ENCODE measurements at regions not wholly inside any gene's neighbourhood (a gene's known extent, or its start where the extent isn't known, plus 50 kb on each side); places are given as distances from the start of the nearest gene placed in this dataset.

DNA sequence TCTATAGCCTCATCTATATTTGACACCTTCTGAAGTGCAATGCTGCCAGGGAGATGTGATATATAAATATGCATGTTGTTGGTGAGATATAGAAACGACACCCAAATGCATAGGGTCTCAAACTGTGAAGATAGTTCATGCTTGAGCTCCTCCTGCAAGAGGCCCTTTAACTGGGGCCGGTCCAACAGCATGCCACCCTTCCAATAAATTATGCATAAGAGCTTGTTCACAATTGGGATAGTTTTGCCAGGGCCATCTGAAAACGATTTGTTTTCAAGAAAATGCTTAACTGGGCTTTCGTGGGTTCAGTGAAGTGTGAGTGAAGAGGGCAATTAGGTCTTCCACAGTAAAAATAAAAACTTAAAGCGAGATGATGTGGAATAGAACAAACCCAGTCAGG is 424.2 kb upstream of the WWC1 start:
- DNase-seq (ENCODE audit: low read depth, low spot score) = no peak
- H3K4me3 ChIP-seq = no peak overlapping the region
- H3K9ac ChIP-seq (ENCODE audit: insufficient read length) = no peak overlapping the region
- H3K27ac ChIP-seq = no peak overlapping the region
- H3K36me3 ChIP-seq (ENCODE audit: insufficient read depth, low read length) = no peaks in the 10 kb centered on the region
- TF ChIP-seq POLR2AphosphoS5 (IDR thresholded peaks at IDR 0.05; ENCODE audit: borderline replicate concordance, low read depth, low read length) (no peak), EZH2 (IDR thresholded peaks at IDR 0.05) (no peak), FOXP2 (optimal IDR thresholded peaks at IDR 0.05; ENCODE audit: control extremely low read depth, extremely low read length, insufficient read depth) (no peak)
- H3K9me3 ChIP-seq (ENCODE audit: low read depth, low read length) = no peaks in the 10 kb centered on the region

DNA sequence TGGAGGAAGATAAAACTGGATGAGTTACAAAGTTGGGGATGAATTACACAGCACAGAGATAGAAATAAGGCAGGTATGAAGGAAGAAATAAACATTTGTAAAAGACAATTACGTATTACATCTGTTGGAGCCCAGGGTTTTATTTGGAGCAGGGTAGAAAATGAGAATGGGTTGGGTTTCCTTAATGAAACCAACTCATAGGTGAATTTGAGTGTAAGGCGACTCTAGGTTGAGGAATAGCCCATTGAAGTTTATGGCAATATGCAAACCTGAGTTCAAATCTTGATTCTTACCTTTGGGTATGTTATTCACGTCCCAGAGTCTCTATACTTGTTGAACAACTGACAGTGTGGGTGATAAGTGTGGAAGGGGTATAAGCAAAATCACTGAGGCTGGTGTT is 422.3 kb upstream of the WWC1 start:
- H3K4me3 ChIP-seq = no peak overlapping the region
- H3K36me3 ChIP-seq (ENCODE audit: insufficient read depth, low read length) = no peaks in the 10 kb centered on the region
- TF ChIP-seq FOXP2 (optimal IDR thresholded peaks at IDR 0.05; ENCODE audit: control extremely low read depth, extremely low read length, insufficient read depth) = no peak
- TF ChIP-seq POLR2AphosphoS5 (IDR thresholded peaks at IDR 0.05; ENCODE audit: borderline replicate concordance, low read depth, low read length) = no peak
- no peak for TF ChIP-seq EZH2 (IDR thresholded peaks at IDR 0.05)
- no peak overlapping the region for H3K9ac ChIP-seq (ENCODE audit: insufficient read length)
- no peak overlapping the region for H3K27ac ChIP-seq
- no peaks in the 10 kb centered on the region for H3K9me3 ChIP-seq (ENCODE audit: low read depth, low read length)
- no peak for DNase-seq (ENCODE audit: low read depth, low spot score)

DNA sequence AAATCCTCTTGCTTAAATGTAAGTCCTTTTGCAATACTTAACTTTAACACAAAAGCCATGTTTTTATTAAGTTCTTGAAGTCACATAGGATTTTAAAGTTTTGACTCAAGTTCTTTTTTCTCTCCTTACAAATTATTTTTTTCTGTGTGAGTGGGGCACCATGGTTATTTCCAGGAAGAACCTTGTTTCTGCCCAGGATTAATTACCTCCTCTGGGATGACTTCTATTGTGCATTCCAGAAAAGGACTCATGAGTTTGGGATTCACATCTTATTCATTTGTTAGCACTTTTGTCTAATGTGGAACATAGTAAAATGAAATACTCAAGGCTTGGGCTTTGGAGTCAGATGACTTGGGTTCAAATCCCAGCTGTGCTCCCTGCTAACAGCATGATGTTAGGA is 421.4 kb upstream of the WWC1 start:
- Histone ChIP-seq H3K9ac (ENCODE audit: insufficient read length) (no peak overlapping the region), H3K36me3 (ENCODE audit: insufficient read depth, low read length) (no peaks in the 10 kb centered on the region), H3K9me3 (ENCODE audit: low read depth, low read length) (no peaks in the 10 kb centered on the region), H3K27ac (no peak overlapping the region), H3K4me3 (no peak overlapping the region)
- DNase-seq (ENCODE audit: low read depth, low spot score) = no peak
- TF ChIP-seq FOXP2 (optimal IDR thresholded peaks at IDR 0.05; ENCODE audit: control extremely low read depth, extremely low read length, insufficient read depth) = no peak
- TF ChIP-seq POLR2AphosphoS5 (IDR thresholded peaks at IDR 0.05; ENCODE audit: borderline replicate concordance, low read depth, low read length) = no peak
- no peak for TF ChIP-seq EZH2 (IDR thresholded peaks at IDR 0.05)

DNA sequence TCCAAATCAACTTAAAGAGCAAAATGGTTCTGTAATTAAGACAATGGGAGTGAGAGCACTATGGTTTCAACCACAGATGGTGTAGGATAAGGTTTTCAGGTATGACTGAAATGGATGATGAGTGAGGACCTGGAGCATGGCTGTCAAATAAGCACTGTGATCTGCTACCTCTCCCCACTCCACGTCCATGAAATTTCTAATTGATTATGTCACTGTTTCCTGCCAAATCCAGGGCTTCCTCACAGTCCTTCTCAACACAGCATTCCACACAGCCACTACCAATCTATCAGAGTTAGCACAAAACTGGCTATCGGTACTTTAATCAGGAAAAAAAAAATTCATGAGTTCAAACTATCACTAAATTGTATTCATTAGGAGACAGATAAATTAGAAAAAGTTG is 420.4 kb upstream of the WWC1 start:
- no peak overlapping the region for H3K27ac ChIP-seq
- TF ChIP-seq FOXP2 (optimal IDR thresholded peaks at IDR 0.05; ENCODE audit: control extremely low read depth, extremely low read length, insufficient read depth) (no peak), POLR2AphosphoS5 (IDR thresholded peaks at IDR 0.05; ENCODE audit: borderline replicate concordance, low read depth, low read length) (no peak), EZH2 (IDR thresholded peaks at IDR 0.05) (no peak)

DNA sequence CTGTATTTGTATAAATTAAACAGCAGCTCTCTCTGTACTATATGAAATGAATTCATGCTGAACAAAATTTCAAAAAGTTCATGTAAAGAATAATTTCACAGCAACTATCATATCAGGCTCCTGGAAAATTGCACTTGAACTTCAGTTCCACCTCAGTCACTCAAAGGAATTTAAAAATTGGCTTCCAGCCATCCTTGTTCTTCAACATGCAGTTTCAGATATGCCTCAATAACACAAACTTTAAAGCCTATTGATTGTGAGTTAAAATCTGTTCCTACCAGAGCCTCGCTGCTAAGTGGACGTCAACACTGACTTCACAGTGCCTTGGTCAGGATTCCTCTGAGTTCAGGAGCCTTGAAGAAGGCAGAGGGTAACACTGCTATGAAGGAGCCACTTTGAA is 418.7 kb upstream of the WWC1 start:
- Histone ChIP-seq H3K4me3 (no peak overlapping the region), H3K9ac (ENCODE audit: insufficient read length) (no peak overlapping the region), H3K27ac (no peak overlapping the region), H3K9me3 (ENCODE audit: low read depth, low read length) (no peaks in the 10 kb centered on the region), H3K36me3 (ENCODE audit: insufficient read depth, low read length) (no peaks in the 10 kb centered on the region)
- TF ChIP-seq FOXP2 (optimal IDR thresholded peaks at IDR 0.05; ENCODE audit: control extremely low read depth, extremely low read length, insufficient read depth) (no peak), EZH2 (IDR thresholded peaks at IDR 0.05) (no peak), POLR2AphosphoS5 (IDR thresholded peaks at IDR 0.05; ENCODE audit: borderline replicate concordance, low read depth, low read length) (no peak)
- DNase-seq (ENCODE audit: low read depth, low spot score) = no peak

More for the DNA sequence above, 420.4 kb upstream of the WWC1 start:
- Histone ChIP-seq H3K9me3 (ENCODE audit: low read depth, low read length) (no peaks in the 10 kb centered on the region), H3K9ac (ENCODE audit: insufficient read length) (no peak overlapping the region), H3K36me3 (ENCODE audit: insufficient read depth, low read length) (no peaks in the 10 kb centered on the region), H3K4me3 (no peak overlapping the region)
- no peak for DNase-seq (ENCODE audit: low read depth, low spot score)

- TF ChIP-seq POLR2AphosphoS5 (IDR thresholded peaks at IDR 0.05; ENCODE audit: borderline replicate concordance, low read depth, low read length) (no peak), FOXP2 (optimal IDR thresholded peaks at IDR 0.05; ENCODE audit: control extremely low read depth, extremely low read length, insufficient read depth) (no peak), EZH2 (IDR thresholded peaks at IDR 0.05) (no peak)
- no peak overlapping the region for H3K4me3 ChIP-seq
- DNase-seq (ENCODE audit: low read depth, low spot score) = no peak
Measured at GRCh38 chr5:167877114-167877722, 414.2 kb upstream of the WWC1 start.

DNA sequence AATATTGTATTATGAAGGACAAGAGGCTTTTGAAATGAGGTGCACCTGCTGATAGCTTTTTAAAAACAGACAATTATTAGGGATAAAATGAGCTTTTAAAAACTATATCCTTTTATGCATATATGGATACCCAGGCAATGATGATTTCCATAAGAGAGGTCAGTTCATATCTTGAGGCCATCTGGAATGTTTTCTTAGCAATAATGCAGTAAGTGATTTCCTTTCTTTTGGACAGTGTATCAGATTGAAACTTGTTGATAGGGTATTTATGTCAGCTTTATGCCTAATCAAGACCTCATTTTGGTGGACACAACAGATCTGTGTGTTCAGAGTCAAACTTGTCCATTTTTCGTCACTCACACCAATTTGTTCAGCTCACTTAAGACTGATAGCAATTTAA is 413.5 kb upstream of the WWC1 start:
- Histone ChIP-seq H3K9me3 (ENCODE audit: low read depth, low read length) (no peaks in the 10 kb centered on the region), H3K4me3 (no peak overlapping the region), H3K36me3 (ENCODE audit: insufficient read depth, low read length) (peaks cover 14% of the 10 kb centered on the region), H3K27ac (no peak overlapping the region), H3K9ac (ENCODE audit: insufficient read length) (no peak overlapping the region)
- no peak for TF ChIP-seq POLR2AphosphoS5 (IDR thresholded peaks at IDR 0.05; ENCODE audit: borderline replicate concordance, low read depth, low read length)
- no peak for TF ChIP-seq FOXP2 (optimal IDR thresholded peaks at IDR 0.05; ENCODE audit: control extremely low read depth, extremely low read length, insufficient read depth)
- no peak for TF ChIP-seq EZH2 (IDR thresholded peaks at IDR 0.05)
- no peak for DNase-seq (ENCODE audit: low read depth, low spot score)

More at GRCh38 chr5:167877114-167877722, 414.2 kb upstream of the WWC1 start:
- H3K9ac ChIP-seq (ENCODE audit: insufficient read length) = no peak overlapping the region
- H3K36me3 ChIP-seq (ENCODE audit: insufficient read depth, low read length) = peaks cover 8% of the 10 kb centered on the region
- H3K9me3 ChIP-seq (ENCODE audit: low read depth, low read length) = no peaks in the 10 kb centered on the region
- no peak overlapping the region for H3K27ac ChIP-seq

- Histone ChIP-seq H3K27ac (no peak overlapping the region), H3K9ac (ENCODE audit: insufficient read length) (no peak overlapping the region), H3K4me3 (no peak overlapping the region), H3K36me3 (ENCODE audit: insufficient read depth, low read length) (peaks cover 14% of the 10 kb centered on the region), H3K9me3 (ENCODE audit: low read depth, low read length) (no peaks in the 10 kb centered on the region)
- no peak for DNase-seq (ENCODE audit: low read depth, low spot score)
- TF ChIP-seq FOXP2 (optimal IDR thresholded peaks at IDR 0.05; ENCODE audit: control extremely low read depth, extremely low read length, insufficient read depth) (no peak), POLR2AphosphoS5 (IDR thresholded peaks at IDR 0.05; ENCODE audit: borderline replicate concordance, low read depth, low read length) (no peak), EZH2 (IDR thresholded peaks at IDR 0.05) (no peak)
Measured at GRCh38 chr5:167880420-167880819, 411.0 kb upstream of the WWC1 start.

DNA sequence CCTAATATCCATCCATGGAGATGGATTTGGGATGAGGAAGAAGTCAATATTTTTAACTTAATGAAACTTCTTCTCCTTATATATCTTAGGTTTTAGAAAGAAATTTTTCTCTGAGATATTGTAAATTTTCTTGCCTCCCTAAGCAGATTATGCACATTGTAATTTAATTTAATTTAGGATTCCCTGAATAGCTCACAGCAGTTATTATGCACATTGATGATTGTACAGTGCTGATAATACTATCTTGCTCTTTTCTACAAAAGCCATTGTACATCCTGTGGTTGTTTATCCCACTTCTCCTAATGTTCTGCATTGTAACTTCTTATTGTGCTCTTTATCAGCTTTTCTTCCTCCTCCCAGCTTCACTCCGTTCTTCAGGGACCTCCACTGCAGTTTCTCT is 410.4 kb upstream of the WWC1 start:
- no peak overlapping the region for H3K27ac ChIP-seq
- TF ChIP-seq POLR2AphosphoS5 (IDR thresholded peaks at IDR 0.05; ENCODE audit: borderline replicate concordance, low read depth, low read length) = no peak
- TF ChIP-seq EZH2 (IDR thresholded peaks at IDR 0.05) = no peak
- TF ChIP-seq FOXP2 (optimal IDR thresholded peaks at IDR 0.05; ENCODE audit: control extremely low read depth, extremely low read length, insufficient read depth) = no peak
- no peak overlapping the region for H3K9ac ChIP-seq (ENCODE audit: insufficient read length)
- DNase-seq (ENCODE audit: low read depth, low spot score) = no peak
- no peaks in the 10 kb centered on the region for H3K9me3 ChIP-seq (ENCODE audit: low read depth, low read length)
- H3K4me3 ChIP-seq = no peak overlapping the region
- H3K36me3 ChIP-seq (ENCODE audit: insufficient read depth, low read length) = peaks cover 14% of the 10 kb centered on the region
